SIG-M5 treated with dmso at 0.1 percent for 504 hours (cell line): ENCODE measurements at regions not wholly inside any gene's neighbourhood (a gene's known extent, or its start where the extent isn't known, plus 50 kb on each side); places are given as distances from the start of the nearest gene placed in this dataset.

Source experiments
- DNase-seq: peaks from one replicate; lab custom pipeline; 2025; ENCODE audit not compliant: unreplicated experiment; lab: John Stamatoyannopoulos, UW

DNA sequence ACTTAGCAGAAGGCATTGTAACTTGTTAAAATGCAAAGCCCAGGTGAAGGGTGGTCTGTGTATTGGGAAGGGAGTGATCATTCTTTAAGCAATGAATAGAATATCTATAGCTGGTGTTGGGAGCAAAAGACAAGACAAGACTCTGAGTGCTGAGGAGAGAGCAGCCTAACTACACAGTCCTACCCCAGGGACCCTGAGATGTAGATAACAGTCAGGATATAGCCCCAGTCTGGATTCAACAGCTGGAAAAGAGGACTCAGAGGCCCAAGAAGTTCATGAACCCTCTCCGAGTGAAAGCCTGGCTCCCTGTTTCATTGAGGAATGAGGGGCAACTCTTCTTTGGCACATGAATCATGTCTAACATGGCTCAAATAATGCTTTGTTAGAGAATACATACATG is 310.7 kb upstream of the SLC14A2 start:
- DNase-seq, result no peak

DNA sequence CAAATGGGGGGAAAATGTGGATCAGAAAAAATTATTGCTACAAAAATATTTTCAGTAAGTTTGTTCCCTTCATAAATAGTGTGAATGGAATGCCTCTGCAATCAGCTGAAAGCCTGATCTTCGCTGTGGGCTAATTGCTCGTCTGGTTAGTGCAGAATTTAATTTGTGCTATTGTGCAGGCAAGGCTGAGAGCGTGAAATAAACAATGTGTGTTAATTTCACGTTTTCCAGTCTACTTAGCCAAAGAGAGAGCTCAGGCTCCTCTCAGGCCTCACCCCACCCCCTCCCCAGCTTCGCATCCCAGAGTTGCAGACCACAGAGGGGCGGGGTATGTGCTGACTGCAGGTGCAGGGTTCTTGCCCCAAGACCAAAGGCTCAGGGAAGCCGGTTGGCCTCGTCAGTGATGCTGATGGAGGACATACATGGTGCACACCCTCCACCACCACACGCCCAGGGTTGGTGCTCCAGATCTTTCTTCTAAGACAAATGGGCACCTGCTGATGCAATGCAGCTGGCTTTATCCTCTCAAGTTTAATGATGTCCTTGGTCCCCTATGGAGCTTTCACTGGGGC is 302.6 kb upstream of the SLC14A2 start:
- DNase-seq, result no peak

GRCh38 chr18:45316127-45316526 is 299.1 kb upstream of the SLC14A2 start:
- no peak for DNase-seq

DNA sequence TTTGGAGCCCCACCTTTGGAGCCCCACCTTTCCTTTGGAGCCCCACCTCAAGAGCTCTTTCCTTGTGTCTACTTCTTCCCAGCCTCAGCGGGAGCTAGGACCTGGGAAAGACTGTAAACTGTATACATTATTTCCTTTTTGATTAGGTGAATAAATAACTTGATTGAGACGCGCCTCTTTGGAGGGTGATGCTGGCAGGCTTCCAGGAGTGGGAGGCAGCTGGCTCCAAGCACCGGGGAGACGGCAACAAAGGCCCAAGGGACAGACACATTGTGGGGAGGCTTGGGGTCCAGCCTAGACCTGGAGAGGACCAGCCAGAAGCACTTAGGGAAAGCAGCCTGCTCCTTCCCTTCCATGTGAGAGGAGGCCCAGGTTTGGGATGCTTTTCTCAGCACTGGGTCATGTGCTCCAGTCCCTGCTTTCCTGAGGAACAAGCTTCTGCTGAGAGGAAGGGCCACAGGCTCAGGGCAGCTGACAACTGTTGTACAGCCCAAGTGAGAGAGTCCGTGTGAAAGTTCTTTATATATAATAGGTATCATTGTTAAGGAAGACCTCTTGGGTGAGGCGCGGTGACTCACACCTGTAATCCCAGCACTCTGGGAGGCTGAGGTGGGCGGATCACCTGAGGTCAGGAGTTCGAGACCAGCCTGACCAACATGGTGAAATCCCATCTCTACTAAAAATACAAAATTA is 297.2 kb upstream of the SLC14A2 start:
- no peak for DNase-seq

DNA sequence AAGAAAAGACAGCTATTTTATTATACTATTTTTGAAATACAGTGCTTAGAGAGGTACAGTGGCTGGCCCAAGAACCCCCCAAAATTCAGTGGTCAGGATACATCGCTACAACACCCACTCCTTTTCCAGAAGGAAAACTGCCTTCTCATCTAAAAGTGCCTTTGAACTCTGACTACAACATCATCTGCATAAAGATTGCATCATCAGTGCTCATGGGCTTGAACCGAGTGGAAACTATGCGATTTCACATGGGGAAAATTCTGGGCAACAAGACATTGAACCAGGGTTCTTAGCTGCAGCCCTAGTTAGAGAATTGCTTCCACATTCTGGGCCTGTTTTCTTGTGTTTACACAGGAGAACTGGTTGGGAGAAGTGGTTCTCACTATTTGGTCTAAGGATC is 294.6 kb upstream of the SLC14A2 start:
- no peak for DNase-seq

DNA sequence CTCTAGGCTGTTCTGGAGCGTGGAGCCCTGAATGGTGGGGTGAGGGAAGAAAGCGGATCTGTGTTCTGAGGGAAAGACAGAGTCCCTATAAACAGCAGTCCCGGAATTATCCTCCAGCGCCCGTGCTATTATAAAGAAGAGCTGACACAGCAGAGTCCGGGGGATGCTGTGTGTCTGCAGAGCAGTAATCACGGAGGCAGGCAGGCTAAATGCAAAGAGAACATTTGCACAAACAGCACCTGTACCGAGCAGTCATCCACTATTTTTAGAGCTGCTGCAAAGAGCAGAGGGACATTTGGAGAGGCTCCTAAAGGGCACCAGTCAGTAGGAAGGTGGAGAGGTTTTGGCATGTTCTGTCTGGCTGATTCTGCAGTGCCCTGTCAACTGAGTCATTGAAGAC is 293.8 kb upstream of the SLC14A2 start:
- no peak for DNase-seq

GRCh38 chr18:45322343-45322742 is 292.9 kb upstream of the SLC14A2 start:
- DNase-seq, result no peak

GRCh38 chr18:45324101-45324494 is 291.2 kb upstream of the SLC14A2 start:
- DNase-seq, result no peak

GRCh38 chr18:45324495-45325113 is 290.7 kb upstream of the SLC14A2 start:
- DNase-seq, result no peak

- no peak for DNase-seq
Observed at GRCh38 chr18:45325778-45326177, 289.5 kb upstream of the SLC14A2 start.

- DNase-seq, result no peak
Observed at GRCh38 chr18:45326505-45326904, 288.8 kb upstream of the SLC14A2 start.

DNA sequence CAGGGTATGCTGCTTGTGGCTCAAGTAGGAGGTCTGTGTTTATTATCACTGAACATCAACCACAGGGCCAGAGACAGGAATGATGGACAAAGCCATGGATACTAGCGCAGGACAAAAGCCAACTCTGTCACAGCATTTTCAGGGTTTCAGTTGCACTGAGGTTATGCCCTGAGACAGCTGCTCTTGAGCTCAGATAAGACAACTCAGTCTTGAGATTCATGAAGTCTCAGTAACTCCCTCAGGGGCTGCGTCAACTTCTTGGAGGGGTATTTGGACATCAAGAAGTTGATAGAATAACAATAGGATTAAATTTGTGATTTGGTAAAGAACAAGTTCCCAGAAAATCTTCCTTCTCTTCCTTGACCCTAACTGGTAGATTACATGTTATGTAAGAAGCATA is 287.0 kb upstream of the SLC14A2 start:
- DNase-seq, result no peak

DNA sequence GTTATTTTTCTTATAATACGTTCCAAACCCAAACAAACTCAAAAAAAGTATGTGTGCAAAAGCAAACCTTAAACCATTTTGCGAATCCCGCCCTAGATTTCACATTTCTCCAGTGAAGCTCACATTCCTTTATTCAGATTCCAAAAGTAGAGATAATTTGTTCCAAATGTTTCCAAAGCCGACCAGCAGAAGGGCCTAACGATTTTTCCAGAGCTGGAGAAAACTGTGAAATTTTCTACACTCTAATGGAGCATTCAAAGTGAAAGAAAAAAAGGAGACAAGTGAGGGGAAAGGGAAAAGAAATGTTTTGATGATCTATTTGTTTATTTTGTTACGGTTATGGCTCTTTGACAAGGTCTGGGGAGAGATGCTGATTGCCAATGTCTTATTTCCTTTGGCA is 286.5 kb upstream of the SLC14A2 start:
- DNase-seq, result no peak

GRCh38 chr18:45329316-45329715 is 286.0 kb upstream of the SLC14A2 start:
- no peak for DNase-seq

GRCh38 chr18:45330170-45330594 is 285.1 kb upstream of the SLC14A2 start:
- no peak for DNase-seq

GRCh38 chr18:45332871-45333270 is 282.4 kb upstream of the SLC14A2 start:
- no peak for DNase-seq

DNA sequence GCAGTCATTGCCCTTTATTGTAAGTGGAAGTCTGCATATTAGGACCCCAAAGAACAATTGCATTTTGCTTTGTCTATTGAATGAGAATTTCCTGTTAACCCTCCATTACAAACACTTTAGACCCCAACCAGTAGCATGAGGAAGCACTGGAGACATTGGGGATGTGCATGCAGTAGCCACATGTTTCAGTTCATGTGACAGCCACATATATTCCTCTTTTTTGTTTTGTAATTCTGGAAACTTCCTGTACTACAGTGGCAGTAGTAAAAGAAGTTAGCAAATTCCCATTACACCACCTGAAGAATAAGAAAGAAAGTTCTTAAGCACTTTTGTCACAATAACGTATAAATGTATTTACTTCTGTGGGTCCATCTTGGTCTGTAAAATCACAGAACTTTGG is 281.1 kb upstream of the SLC14A2 start:
- DNase-seq, result no peak

GRCh38 chr18:45335282-45336043 is 279.8 kb upstream of the SLC14A2 start:
- DNase-seq, result no peak

GRCh38 chr18:45336448-45336847 is 278.8 kb upstream of the SLC14A2 start:
- no peak for DNase-seq

GRCh38 chr18:45337477-45337876 is 277.8 kb upstream of the SLC14A2 start:
- DNase-seq, result no peak

DNA sequence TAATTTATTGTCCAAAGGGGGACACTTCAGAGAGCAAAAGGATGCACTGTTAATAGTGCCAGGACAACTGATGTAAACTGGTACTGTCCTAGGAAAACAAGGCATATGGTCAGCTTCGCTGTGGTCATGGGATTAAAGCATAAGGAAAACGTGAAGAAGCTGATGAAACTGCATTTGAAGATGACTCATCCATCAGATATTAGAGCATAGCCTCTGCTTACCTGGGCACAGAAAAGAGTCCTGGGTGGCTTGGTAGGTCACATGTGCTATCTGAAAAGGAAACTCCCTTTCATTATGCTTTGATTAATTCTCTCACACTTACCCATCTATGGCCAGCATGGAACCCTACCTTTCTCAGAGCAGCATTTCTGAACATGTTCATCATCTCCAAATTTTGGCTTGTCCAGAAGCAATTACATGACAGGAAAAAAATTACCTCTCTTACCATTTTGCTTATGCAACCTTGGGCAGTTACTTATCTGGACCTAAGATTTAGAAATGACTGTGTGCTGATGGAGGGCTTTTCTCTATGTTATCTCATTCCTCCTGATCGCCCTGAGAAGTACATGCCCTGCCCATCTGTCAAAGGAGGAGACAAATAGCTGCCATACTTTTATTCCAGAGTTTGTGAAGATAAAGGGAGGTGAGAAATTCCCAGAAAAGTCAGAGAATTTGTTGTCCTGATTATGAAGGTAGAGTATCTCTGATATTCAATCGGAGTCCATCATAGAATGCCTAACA is 275.3 kb upstream of the SLC14A2 start:
- no peak for DNase-seq
